Mucosa of descending colon (tissue), 3 donors: ENCODE measurements at regions not wholly inside any gene's neighbourhood (a gene's known extent, or its start where the extent isn't known, plus 50 kb on each side); places are given as distances from the start of the nearest gene placed in this dataset.

Source experiments
- ATAC-seq: fragments of 200-7000 bp; cut with Tn5 transposase; one replicate; pipeline ENCODE4 v1.9.1; 2020; ENCODE audit warnings: mild to moderate bottlenecking, moderate library complexity
- DNase-seq, 3 donors: peaks; one replicate each; pipeline ENCODE4 v3.0.0-alpha.2; 2020
- H3K36me3 ChIP-seq: fragments of 200-600 bp; one replicate; pipeline ENCODE4 v1.8.0; 2021; ENCODE audit warnings: low read depth, mild to moderate bottlenecking
- H3K4me1 ChIP-seq: fragments of 200-600 bp; one replicate; pipeline ENCODE4 v1.8.0; 2021; ENCODE audit warnings: low read depth, mild to moderate bottlenecking
- H3K4me3 ChIP-seq: fragments of 200-600 bp; one replicate; pipeline ENCODE4 v1.8.0; 2021; ENCODE audit warnings: mild to moderate bottlenecking
- H3K9me3 ChIP-seq: fragments of 200-600 bp; one replicate; pipeline ENCODE4 v1.8.0; 2021; ENCODE audit warnings: mild to moderate bottlenecking
- intact Hi-C, 2 donors: fragments of 100-400 bp; cut with DNase I in 1 of 2; cut with micrococcal nuclease in 1 of 2; formaldehyde crosslinking; loops; one replicate each; pipeline versions ENCODE4 v1.11.0 to v1.11.1; 2022; cut with DNase I, micrococcal nuclease
- TF ChIP-seq, protein P1 (sequence below): fragments of 200-600 bp; IDR thresholded peaks from one replicate; pipeline ENCODE4 v1.8.0; 2022; ENCODE audit warnings: antibody characterized with exemption, mild to moderate bottlenecking
- donor health status: DM: no; HTN: no; CAD: no; lungs with moderate emphysema.
- donor health status: DM: no; HTN: no; CAD: no.
- donor health status: DM: no; HTN: yes; CAD: no.

DNA sequence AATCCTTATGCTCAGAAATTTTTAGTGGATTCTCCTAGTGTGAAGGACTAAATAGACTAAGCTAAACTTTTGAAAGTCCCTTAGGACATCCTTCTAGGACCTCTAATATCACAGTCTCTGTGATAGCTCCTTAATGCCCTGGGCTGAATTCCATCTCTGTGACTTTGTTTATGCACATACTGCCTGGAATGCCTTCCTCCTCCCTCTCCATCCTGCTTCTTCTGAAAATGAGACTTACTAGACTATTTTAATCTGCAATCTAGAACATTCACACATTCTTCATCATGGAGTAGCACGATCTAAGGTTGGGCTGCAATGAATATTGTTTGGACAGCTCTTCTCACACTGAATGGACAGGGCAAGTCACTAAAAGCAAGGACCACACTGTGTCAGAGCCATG lies 65.0 kb upstream of the MSX1 start:
- intact Hi-C loops, result no loop called here
- no peaks in the 10 kb centered on the region for H3K36me3 ChIP-seq
- ATAC-seq (no peak), DNase-seq (no peak)
- no peak overlapping the region for H3K4me3 ChIP-seq
- no peaks in the 10 kb centered on the region for H3K4me1 ChIP-seq
- no peaks in the 10 kb centered on the region for H3K9me3 ChIP-seq
- TF ChIP-seq, protein P1, sequence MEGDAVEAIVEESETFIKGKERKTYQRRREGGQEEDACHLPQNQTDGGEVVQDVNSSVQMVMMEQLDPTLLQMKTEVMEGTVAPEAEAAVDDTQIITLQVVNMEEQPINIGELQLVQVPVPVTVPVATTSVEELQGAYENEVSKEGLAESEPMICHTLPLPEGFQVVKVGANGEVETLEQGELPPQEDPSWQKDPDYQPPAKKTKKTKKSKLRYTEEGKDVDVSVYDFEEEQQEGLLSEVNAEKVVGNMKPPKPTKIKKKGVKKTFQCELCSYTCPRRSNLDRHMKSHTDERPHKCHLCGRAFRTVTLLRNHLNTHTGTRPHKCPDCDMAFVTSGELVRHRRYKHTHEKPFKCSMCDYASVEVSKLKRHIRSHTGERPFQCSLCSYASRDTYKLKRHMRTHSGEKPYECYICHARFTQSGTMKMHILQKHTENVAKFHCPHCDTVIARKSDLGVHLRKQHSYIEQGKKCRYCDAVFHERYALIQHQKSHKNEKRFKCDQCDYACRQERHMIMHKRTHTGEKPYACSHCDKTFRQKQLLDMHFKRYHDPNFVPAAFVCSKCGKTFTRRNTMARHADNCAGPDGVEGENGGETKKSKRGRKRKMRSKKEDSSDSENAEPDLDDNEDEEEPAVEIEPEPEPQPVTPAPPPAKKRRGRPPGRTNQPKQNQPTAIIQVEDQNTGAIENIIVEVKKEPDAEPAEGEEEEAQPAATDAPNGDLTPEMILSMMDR, result no peak

DNA sequence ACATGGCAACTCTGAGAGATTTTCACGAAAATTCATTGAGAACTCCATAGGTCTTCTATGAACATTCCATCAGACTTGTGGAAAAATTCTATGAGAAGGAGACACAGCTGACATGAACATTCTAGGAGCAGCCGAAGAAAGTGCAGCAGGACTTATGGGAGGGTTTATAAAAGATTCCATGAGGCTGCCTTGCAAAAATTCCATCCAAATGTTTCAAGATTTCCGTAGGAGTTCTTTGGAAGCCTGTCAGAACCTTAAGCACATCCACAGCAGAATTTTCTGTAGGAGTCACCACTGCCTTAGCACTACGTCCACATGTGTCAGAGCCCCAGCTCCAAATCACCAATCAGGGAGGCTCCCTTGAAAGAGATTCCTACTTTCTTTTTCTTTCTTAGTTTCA lies 67.0 kb upstream of the MSX1 start:
- Histone ChIP-seq H3K36me3 (no peaks in the 10 kb centered on the region), H3K9me3 (peaks cover 12% of the 10 kb centered on the region), H3K4me3 (no peak overlapping the region), H3K4me1 (no peaks in the 10 kb centered on the region)
- intact Hi-C loops, result no loop called here
- no peak for DNase-seq
- no peak for ATAC-seq
- TF ChIP-seq, protein P1, result no peak

DNA sequence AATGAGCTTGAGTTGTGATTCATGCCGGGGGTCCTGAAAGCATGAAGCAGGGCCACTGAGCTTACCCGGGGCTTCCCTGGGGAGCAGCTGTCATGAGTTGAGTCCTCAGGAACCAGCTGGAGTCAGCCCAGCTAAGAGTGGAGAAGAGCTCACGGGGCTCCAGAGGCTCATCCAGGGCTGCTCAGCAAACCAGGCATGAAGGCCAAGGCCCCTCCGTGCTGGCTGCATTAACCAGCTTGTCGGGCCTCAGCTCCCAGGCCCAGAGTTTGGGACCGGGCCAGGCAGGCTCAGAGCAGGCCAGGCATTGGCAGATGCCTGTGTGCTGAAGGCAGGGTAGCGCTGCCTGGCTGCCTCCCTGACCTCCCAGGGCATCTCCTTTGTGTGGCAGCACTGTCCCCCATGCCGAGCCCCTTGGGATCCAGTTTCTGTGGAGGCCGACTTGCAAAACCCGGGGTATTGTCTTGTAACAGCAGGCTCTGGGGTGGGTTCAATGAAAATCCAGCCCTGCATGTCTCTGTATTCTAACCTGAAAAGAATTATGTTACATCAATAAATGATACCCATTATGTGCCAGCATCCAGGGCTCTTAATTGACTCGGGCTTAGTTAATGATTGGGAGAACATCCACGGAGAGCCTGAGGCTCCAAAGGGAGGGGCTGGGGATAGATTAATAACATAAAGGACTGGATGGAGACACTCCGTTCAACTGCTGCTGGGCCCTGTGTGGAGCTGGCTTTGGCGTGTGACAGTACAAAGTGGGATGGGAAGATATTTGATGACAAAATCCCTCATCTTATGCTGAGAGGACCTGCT lies 68.0 kb upstream of the MSX1 start:
- DNase-seq (no peak), ATAC-seq (no peak)
- no peaks in the 10 kb centered on the region for H3K36me3 ChIP-seq
- intact Hi-C loops, result no loop called here
- no peaks in the 10 kb centered on the region for H3K4me1 ChIP-seq
- no peak overlapping the region for H3K4me3 ChIP-seq
- H3K9me3 ChIP-seq, result peaks cover 12% of the 10 kb centered on the region
- TF ChIP-seq, protein P1, result no peak

DNA sequence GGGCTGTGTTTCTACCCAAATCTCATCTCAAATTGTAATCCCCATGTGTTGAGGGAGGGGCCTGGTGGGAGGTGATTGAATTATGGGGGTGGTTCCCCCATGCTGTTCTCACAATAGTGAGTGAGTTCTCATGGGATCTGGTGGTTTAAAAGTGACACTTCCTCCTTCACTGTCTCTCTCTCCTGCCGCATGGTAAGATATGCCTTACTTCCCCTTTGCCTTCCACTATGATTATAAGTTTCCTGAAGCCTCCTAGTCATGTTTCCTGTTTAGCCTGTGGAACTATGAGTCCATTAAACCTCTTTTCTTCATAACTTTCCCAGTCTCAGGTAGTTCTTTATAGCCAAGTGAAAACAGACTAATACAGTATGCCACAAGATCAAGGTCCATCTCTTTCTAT lies 70.0 kb upstream of the MSX1 start:
- intact Hi-C loops, result no loop called here
- ATAC-seq, result no peak
- Histone ChIP-seq H3K4me1 (no peaks in the 10 kb centered on the region), H3K4me3 (no peak overlapping the region), H3K36me3 (no peaks in the 10 kb centered on the region), H3K9me3 (peaks cover 12% of the 10 kb centered on the region)
- TF ChIP-seq, protein P1, result no peak
- no peak for DNase-seq

DNA sequence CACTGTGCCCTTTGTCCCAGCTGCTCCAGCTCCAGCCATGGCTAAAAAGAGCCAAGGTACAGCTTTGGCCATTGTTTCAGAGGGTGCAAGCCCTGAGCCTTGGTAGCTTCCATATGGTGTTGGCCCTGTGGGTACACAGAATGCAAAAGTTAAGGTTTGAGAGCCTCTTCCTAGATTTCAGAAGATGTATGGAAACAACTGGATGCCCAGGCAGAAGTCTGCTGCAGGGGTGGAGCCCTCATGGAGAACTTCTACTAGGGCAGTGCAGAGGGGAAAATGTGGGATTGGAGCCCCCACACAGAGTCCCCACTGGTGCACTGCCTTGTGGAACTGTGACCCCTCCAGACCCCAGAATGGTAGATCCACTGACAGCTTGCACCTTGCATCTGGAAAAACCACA lies 70.9 kb upstream of the MSX1 start:
- TF ChIP-seq, protein P1, result no peak
- ATAC-seq (no peak), DNase-seq (no peak)
- Histone ChIP-seq H3K36me3 (no peaks in the 10 kb centered on the region), H3K9me3 (peaks cover 12% of the 10 kb centered on the region), H3K4me3 (no peak overlapping the region), H3K4me1 (no peaks in the 10 kb centered on the region)
- intact Hi-C loops, result no loop called here

DNA sequence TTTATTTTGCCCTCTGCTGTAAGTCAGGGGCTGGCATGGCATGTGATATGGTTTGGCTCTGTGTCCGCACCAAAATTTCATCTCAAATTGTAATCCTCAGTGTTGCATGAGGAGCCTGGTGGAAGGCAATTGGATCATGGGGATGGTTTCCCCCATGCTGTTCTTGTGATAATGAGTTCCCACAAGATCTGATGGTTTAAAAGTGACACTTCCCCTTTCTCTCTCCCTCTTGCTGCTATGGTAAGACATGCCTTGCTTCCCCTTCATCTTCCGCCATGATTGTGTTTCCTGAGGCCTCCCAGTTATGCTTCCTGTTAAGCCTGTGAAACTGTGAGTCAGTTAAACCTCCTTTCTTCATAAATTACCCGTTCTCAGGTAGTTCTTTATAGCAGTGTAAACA lies 72.0 kb upstream of the MSX1 start:
- peaks cover 12% of the 10 kb centered on the region for H3K9me3 ChIP-seq
- TF ChIP-seq, protein P1, result no peak
- no peak for ATAC-seq
- intact Hi-C loops, result no loop called here
- H3K4me1 ChIP-seq, result no peaks in the 10 kb centered on the region
- DNase-seq, result no peak
- H3K36me3 ChIP-seq, result no peaks in the 10 kb centered on the region
- H3K4me3 ChIP-seq, result no peak overlapping the region
